Left ventricle myocardium inferior (tissue), 1 donor: ENCODE measurements at regions not wholly inside any gene's neighbourhood (a gene's known extent, or its start where the extent isn't known, plus 50 kb on each side); places are given as distances from the start of the nearest gene placed in this dataset.
"Not testable (repeated sequence)": the region's sequence is repeated elsewhere in the genome, so short reads cannot be mapped to it uniquely, and the experiment has no call there.

Experiments used
- DNase-seq: peaks from one replicate; pipeline ENCODE4 v3.0.0-alpha.2; 2020
- H3K27ac ChIP-seq: fragments of 200-600 bp; replicated peaks from 2 replicates; pipeline ENCODE4 v1.8.0; 2021
- H3K27me3 ChIP-seq: fragments of 200-600 bp; 2 replicates; pipeline ENCODE4 v1.8.0; 2021; ENCODE audit warnings: low read depth
- H3K36me3 ChIP-seq: fragments of 200-600 bp; 2 replicates; pipeline ENCODE4 v1.8.0; 2021
- H3K4me1 ChIP-seq: fragments of 200-600 bp; 2 replicates; pipeline ENCODE4 v1.8.0; 2021
- H3K4me3 ChIP-seq: fragments of 200-600 bp; 2 replicates; pipeline ENCODE4 v1.8.0; 2021; ENCODE audit warnings: mild to moderate bottlenecking, moderate library complexity
- H3K9me3 ChIP-seq: fragments of 200-600 bp; replicated peaks from 2 replicates; pipeline ENCODE4 v1.8.0; 2021
- intact Hi-C: fragments of 100-400 bp; cut with micrococcal nuclease; formaldehyde crosslinking; loops from one replicate; pipeline ENCODE4 v1.11.0; 2022
- TF ChIP-seq, protein P1 (sequence below): fragments of 200-600 bp; IDR thresholded peaks from 2 replicates; pipeline ENCODE4 v1.8.0; 2021; ENCODE audit warnings: antibody characterized with exemption, mild to moderate bottlenecking, borderline replicate concordance
- donor health status: DM: no; HTN: yes; CAD: no; lungs with severe emphysema.

DNA sequence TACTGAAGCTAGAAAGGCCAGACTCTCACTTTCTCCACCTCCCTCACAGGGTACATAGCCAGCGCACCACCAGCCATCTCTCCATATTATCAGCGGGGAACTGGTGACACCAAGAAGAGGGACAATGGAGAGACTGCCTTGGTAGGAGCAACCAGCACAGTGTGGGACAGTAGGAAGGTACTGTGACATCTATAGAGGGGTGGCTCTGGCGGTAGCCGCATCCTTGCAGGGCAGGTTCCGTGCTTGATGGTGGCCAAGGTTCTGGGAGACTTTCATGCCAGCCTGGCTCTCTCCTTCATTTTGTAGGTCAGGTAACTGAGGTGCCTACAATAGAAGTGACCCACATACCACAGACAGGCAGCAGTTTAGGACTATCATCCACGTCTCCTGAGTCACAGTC, 65.5 kb upstream of the SMIM23 start:
- DNase-seq, result no peak
- H3K4me1 ChIP-seq, result peaks cover 10% of the 10 kb centered on the region
- H3K9me3 ChIP-seq, result no peaks in the 10 kb centered on the region
- TF ChIP-seq, protein P1, sequence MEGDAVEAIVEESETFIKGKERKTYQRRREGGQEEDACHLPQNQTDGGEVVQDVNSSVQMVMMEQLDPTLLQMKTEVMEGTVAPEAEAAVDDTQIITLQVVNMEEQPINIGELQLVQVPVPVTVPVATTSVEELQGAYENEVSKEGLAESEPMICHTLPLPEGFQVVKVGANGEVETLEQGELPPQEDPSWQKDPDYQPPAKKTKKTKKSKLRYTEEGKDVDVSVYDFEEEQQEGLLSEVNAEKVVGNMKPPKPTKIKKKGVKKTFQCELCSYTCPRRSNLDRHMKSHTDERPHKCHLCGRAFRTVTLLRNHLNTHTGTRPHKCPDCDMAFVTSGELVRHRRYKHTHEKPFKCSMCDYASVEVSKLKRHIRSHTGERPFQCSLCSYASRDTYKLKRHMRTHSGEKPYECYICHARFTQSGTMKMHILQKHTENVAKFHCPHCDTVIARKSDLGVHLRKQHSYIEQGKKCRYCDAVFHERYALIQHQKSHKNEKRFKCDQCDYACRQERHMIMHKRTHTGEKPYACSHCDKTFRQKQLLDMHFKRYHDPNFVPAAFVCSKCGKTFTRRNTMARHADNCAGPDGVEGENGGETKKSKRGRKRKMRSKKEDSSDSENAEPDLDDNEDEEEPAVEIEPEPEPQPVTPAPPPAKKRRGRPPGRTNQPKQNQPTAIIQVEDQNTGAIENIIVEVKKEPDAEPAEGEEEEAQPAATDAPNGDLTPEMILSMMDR, result no peak
- H3K27ac ChIP-seq, result no peak overlapping the region
- intact Hi-C loops, result no loop called here
- H3K36me3 ChIP-seq, result no peaks in the 10 kb centered on the region
- no peak overlapping the region for H3K4me3 ChIP-seq
- no peaks in the 10 kb centered on the region for H3K27me3 ChIP-seq

DNA sequence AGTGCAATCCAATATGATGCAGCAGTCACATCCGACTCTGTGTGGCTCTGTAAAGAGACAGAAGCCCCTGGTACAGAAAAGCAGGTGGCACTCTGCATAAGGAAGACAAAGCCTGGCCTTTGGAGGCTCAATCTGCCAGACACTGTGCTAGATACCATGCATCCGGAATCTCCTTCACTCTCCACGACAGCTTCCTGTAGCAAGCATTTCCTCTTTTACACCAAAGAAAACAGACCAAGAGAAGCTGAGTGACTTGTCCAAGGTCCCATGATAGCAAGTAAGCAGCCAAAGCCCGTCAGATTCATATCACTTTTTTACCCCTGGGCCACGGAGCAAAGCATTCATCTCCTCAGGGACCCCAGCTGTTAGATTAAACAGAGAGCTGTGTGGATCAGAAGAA, 64.2 kb upstream of the SMIM23 start:
- H3K4me1 ChIP-seq, result peaks cover 7% of the 10 kb centered on the region
- H3K36me3 ChIP-seq, result peaks cover 2% of the 10 kb centered on the region
- H3K9me3 ChIP-seq, result peaks cover 5% of the 10 kb centered on the region
- H3K27me3 ChIP-seq, result no peaks in the 10 kb centered on the region
- H3K4me3 ChIP-seq, result no peak overlapping the region
- DNase-seq, result no peak
- H3K27ac ChIP-seq, result no peak overlapping the region
- intact Hi-C loops, result no loop called here
- TF ChIP-seq, protein P1, result no peak

DNA sequence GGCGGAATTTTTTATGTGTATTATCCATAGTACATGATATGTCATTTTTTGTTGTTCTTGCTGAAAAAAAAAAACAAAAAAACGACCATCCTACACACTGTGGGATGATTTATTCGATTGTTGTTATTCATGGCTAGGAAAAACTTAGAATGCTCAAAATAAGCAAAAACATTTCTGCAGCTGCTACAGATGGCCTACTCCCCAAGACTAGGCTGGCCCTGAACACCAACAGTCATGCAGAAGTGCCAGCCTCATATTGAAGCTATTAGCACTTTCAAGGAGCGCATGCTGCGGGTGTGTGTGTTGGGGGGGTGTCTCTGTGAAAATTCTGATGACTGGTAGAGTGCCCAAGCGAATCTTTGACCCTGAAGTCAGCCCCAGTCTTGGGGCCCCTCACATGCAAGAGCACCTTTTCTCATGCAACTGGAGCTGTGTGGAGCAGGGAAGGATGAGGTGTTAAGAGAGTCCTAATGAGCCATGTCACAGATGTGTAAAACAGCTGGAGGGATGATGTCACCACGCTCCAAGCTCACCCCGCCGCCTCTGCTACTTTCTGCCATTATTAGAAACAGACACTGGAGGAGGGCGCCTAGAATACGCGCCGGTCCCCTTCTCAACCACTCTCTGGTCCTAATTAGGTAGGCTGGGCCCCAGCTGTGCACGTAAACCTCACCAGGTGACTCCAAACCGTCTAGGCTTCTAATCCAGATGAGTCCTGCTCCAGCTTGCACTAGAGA, 61.0 kb upstream of the SMIM23 start:
- peaks cover 22% of the 10 kb centered on the region for H3K9me3 ChIP-seq
- TF ChIP-seq, protein P1, result no peak
- DNase-seq, result no peak

DNA sequence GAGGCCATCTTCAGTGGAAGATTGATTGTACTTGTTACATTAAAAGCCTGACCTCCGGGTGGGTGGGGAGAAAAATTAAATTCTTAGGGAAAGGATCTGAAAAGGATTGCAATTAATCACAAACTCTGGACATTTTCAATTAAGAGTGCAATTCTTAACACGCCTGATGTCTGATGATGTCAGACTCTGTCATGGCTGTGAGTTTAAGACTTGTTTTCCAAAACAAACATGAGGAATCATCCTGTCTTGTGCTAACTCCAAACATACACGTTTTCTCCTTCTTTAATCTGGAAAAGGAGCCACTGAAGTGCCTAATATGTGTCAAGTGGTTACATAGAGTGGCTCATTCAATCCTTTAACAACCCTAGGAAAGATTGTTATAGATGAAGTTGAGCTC, 60.4 kb upstream of the SMIM23 start:
- intact Hi-C loops, result no loop called here
- no peak for DNase-seq
- Histone ChIP-seq H3K4me3 (no peak overlapping the region), H3K9me3 (peaks cover 27% of the 10 kb centered on the region), H3K36me3 (peaks cover 2% of the 10 kb centered on the region), H3K27me3 (no peaks in the 10 kb centered on the region), H3K27ac (no peak overlapping the region), H3K4me1 (peaks cover 7% of the 10 kb centered on the region)
- TF ChIP-seq, protein P1, result no peak

More for the DNA sequence above, 61.0 kb upstream of the SMIM23 start:
- H3K4me3 ChIP-seq, result no peak overlapping the region
- peaks cover 2% of the 10 kb centered on the region for H3K36me3 ChIP-seq
- intact Hi-C loops, result no loop called here
- no peaks in the 10 kb centered on the region for H3K27me3 ChIP-seq
- H3K4me1 ChIP-seq, result peaks cover 7% of the 10 kb centered on the region
- H3K27ac ChIP-seq, result no peak overlapping the region

DNA sequence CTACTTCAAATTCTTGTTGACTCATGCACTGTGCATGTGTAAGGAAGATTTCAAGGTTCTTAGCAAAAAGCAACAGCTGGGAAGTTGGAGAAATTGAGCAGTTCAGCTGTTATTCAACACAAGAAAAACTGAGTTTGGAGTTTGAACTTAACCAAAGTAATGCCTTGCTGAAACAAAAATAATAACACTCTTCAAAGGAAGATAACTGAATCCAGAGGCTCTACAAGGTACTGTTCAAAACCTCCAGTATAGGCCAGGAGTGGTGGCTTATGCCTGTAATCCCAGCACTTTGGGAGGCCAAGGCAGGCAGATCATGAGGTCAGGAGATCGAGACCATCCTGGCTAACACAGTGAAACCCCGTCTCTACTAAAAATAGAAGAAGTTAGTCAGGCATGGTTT, 58.8 kb upstream of the SMIM23 start:
- H3K27ac ChIP-seq, intact Hi-C loops: not testable (repeated sequence)

DNA sequence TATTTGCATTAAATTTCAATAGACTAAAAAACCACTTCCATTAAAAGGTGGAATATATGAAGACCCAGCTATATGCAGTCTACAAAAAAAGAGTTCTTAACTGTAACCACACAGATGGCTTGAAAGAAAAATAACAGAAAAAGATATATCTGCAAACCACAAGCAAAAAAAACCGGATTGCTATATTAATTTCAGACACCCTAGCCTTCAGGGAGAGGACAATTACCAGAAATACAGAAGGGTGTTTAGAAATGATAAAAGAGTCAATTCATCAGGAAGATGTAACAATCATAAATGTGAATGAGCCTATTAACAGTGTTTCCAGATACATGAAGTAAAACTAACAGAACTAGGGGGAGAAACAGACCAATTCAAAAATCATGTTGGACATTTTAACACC, 56.9 kb upstream of the SMIM23 start:
- no peak for DNase-seq
- H3K4me1 ChIP-seq, result peaks cover 4% of the 10 kb centered on the region
- TF ChIP-seq, protein P1, result no peak
- H3K4me3 ChIP-seq, result no peak overlapping the region
- peaks cover 32% of the 10 kb centered on the region for H3K9me3 ChIP-seq
- intact Hi-C loops, result no loop called here
- H3K27ac ChIP-seq, result no peak overlapping the region
- H3K36me3 ChIP-seq, result peaks cover 2% of the 10 kb centered on the region
- H3K27me3 ChIP-seq, result no peaks in the 10 kb centered on the region

More for the DNA sequence above, 58.8 kb upstream of the SMIM23 start:
- not testable (repeated sequence) for H3K27me3 ChIP-seq, H3K4me3 ChIP-seq, H3K4me1 ChIP-seq, H3K36me3 ChIP-seq, DNase-seq
- H3K9me3 ChIP-seq, result peaks cover 32% of the 10 kb centered on the region
